GM13977 (cell line): ENCODE measurements at regions not wholly inside any gene's neighbourhood (a gene's known extent, or its start where the extent isn't known, plus 50 kb on each side); places are given as distances from the start of the nearest gene placed in this dataset.

Source experiments
- DNase-seq: peaks from one replicate; pipeline ENCODE4 v3.0.0; 2012; ENCODE audit warnings: low spot score
- in situ Hi-C: fragments of 300-500 bp; cut with MboI; formaldehyde crosslinking; loops from one replicate; pipeline ENCODE4 v1.12.0; 2022; ENCODE audit warnings: low sequenced_read_pairs, low pct_unique_long_range_greater_than_20kb, mixed read lengths, inconsistent platforms; ENCODE audit not compliant: unreplicated experiment
- TF ChIP-seq, protein P1 (sequence below): IDR thresholded peaks from 2 replicates; pipeline ENCODE4 v1.5.1; 2012; ENCODE audit warnings: mild to moderate bottlenecking, control low read depth; ENCODE audit not compliant: insufficient read depth; ENCODE audit errors: extremely low read depth, missing control alignments

- in situ Hi-C loops = no loop called here
- TF ChIP-seq, protein P1, sequence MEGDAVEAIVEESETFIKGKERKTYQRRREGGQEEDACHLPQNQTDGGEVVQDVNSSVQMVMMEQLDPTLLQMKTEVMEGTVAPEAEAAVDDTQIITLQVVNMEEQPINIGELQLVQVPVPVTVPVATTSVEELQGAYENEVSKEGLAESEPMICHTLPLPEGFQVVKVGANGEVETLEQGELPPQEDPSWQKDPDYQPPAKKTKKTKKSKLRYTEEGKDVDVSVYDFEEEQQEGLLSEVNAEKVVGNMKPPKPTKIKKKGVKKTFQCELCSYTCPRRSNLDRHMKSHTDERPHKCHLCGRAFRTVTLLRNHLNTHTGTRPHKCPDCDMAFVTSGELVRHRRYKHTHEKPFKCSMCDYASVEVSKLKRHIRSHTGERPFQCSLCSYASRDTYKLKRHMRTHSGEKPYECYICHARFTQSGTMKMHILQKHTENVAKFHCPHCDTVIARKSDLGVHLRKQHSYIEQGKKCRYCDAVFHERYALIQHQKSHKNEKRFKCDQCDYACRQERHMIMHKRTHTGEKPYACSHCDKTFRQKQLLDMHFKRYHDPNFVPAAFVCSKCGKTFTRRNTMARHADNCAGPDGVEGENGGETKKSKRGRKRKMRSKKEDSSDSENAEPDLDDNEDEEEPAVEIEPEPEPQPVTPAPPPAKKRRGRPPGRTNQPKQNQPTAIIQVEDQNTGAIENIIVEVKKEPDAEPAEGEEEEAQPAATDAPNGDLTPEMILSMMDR = no peak
- DNase-seq = no peak
Measured at GRCh38 chr2:189940913-189941312, 121.6 kb downstream of the MSTN start.

- TF ChIP-seq, protein P1 = no peak
- in situ Hi-C loops = no loop called here
- DNase-seq = no peak
Measured at GRCh38 chr2:189937691-189938090, 124.8 kb downstream of the MSTN start.

- TF ChIP-seq, protein P1 = no peak
- DNase-seq = no peak
- in situ Hi-C loops = no loop called here
Measured at GRCh38 chr2:189933911-189934399, 128.6 kb downstream of the MSTN start.

- in situ Hi-C loops = no loop called here
- peak; percentile 54 for DNase-seq
- TF ChIP-seq, protein P1 = no peak
Measured at GRCh38 chr2:189933041-189933440, 129.5 kb downstream of the MSTN start.

DNA sequence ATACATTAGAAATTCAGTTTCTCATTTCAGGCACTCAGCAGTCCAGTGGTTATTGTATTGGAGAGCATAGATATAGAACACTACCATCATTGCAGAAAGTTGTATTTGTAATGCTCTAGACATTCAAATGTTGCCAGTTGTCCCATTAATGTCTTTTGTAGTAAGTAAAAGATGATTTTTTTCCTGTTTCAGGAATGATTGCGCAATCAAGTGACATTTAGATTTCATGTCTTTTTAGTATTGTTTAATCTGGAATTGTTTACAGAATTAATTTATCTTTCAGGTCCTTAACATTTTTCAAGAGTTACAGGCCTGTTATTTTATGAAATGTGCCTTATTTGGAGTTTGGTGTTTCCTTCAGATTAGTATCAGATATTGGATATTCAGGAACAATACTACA is 134.7 kb downstream of the MSTN start:
- in situ Hi-C loops = no loop called here
- no peak for DNase-seq
- TF ChIP-seq, protein P1 = no peak
